Neural progenitor cell (in vitro differentiated cells): ENCODE measurements at regions not wholly inside any gene's neighbourhood (a gene's known extent, or its start where the extent isn't known, plus 50 kb on each side); places are given as distances from the start of the nearest gene placed in this dataset. TPM values are rescaled to one million over a fixed set of nuclear protein-coding genes. Genes with fewer than 3 reads are reported as not detected.

Experiments used
- DNase-seq: peaks from one replicate; pipeline ENCODE4 v3.0.0-alpha.2; 2016; ENCODE audit warnings: low spot score
- H2AFZ ChIP-seq: fragments of 200-600 bp; sonication (generic); replicated peaks from 2 replicates; pipeline ENCODE4 v1.6.1; 2016; ENCODE audit warnings: antibody characterized with exemption
- H3F3A ChIP-seq: fragments of 200-600 bp; sonication (generic); 2 replicates; pipeline ENCODE4 v1.6.1; 2016; ENCODE audit warnings: antibody characterized with exemption, low read depth
- H3K27ac ChIP-seq: fragments of 200-600 bp; sonication (generic); 2 replicates; pipeline ENCODE4 v1.5.1; 2016; ENCODE audit warnings: mild to moderate bottlenecking
- H3K27me3 ChIP-seq: fragments of 200-600 bp; sonication (generic); 2 replicates; pipeline ENCODE4 v1.6.1; 2016; ENCODE audit warnings: mild to moderate bottlenecking, moderate library complexity
- H3K36me3 ChIP-seq: fragments of 200-600 bp; sonication (generic); 2 replicates; pipeline ENCODE4 v1.5.1; 2016
- H3K4me1 ChIP-seq: fragments of 200-600 bp; sonication (generic); 2 replicates; pipeline ENCODE4 v1.6.1; 2016; ENCODE audit warnings: mixed run types
- H3K4me2 ChIP-seq: fragments of 200-600 bp; sonication (generic); 2 replicates; pipeline ENCODE4 v1.6.1; 2016
- H3K4me3 ChIP-seq: fragments of 200-600 bp; sonication (generic); 2 replicates; pipeline ENCODE4 v1.5.1; 2016
- H3K79me2 ChIP-seq: fragments of 200-600 bp; sonication (generic); 2 replicates; pipeline ENCODE4 v1.6.1; 2016; ENCODE audit warnings: low read depth
- H3K9ac ChIP-seq: fragments of 200-600 bp; sonication (generic); 2 replicates; pipeline ENCODE4 v1.6.1; 2016
- H3K9me3 ChIP-seq: fragments of 200-600 bp; sonication (generic); 2 replicates; pipeline ENCODE4 v1.5.1; 2016; ENCODE audit warnings: low read depth
- H4K20me1 ChIP-seq: fragments of 200-600 bp; sonication (generic); 2 replicates; pipeline ENCODE4 v1.6.1; 2016; ENCODE audit warnings: low read depth
- H3K27ac Mint-ChIP-seq: 3 replicates; pipeline ENCODE4 v1.8.0; 2021; ENCODE audit warnings: mixed read lengths
- H3K27me3 Mint-ChIP-seq: 2 replicates; pipeline ENCODE4 v1.8.0; 2022; ENCODE audit warnings: low read depth, mild to moderate bottlenecking, inconsistent platforms, moderate library complexity, mixed read lengths; ENCODE audit not compliant: insufficient read depth
- H3K36me3 Mint-ChIP-seq: 3 replicates; pipeline ENCODE4 v1.8.0; 2021; ENCODE audit warnings: mixed read lengths
- H3K4me1 Mint-ChIP-seq: 3 replicates; pipeline ENCODE4 v1.8.0; 2021; ENCODE audit warnings: mixed read lengths
- H3K4me3 Mint-ChIP-seq: 3 replicates; pipeline ENCODE4 v1.8.0; 2021; ENCODE audit warnings: mild to moderate bottlenecking, moderate library complexity, mixed read lengths
- H3K9me3 Mint-ChIP-seq: 3 replicates; pipeline ENCODE4 v1.8.0; 2020; ENCODE audit warnings: mixed read lengths
- CTCF ChIP-seq: fragments of 200-600 bp; sonication (generic); IDR thresholded peaks from 2 replicates; pipeline ENCODE4 v1.5.1; 2017; ENCODE audit warnings: antibody characterized with exemption, mild to moderate bottlenecking
- EZH2 ChIP-seq: fragments of 200-600 bp; sonication (generic); IDR thresholded peaks from 2 replicates; pipeline ENCODE4 v1.6.1; 2017; ENCODE audit warnings: antibody characterized with exemption, mild to moderate bottlenecking, moderate library complexity
- EZH2phosphoT487 ChIP-seq: fragments of 200-600 bp; sonication (generic); IDR thresholded peaks from 2 replicates; pipeline ENCODE4 v1.6.1; 2017; ENCODE audit warnings: antibody characterized with exemption
- small RNA-seq: library from RNA; depleted of rRNA; stranded (forward); fragments of <200 nt; gene quantifications from one replicate; pipeline ENCODE3, GENCODE V24; 2015

GRCh38 chr5:156273325-156273724 is 53.6 kb upstream of the SGCD start:
- H3K4me2 ChIP-seq = no peak overlapping the region
- Mint-ChIP-seq H3K36me3 (no peaks in the 10 kb centered on the region), H3K4me3 (no peak overlapping the region), H3K27ac (no peak overlapping the region), H3K27me3 (no peaks in the 10 kb centered on the region), H3K9me3 (peaks cover 11% of the 10 kb centered on the region), H3K4me1 (no peaks in the 10 kb centered on the region)
- H4K20me1 ChIP-seq = no peaks in the 10 kb centered on the region
- no peaks in the 10 kb centered on the region for H3K79me2 ChIP-seq
- no peaks in the 10 kb centered on the region for H3K9me3 ChIP-seq
- no peak for DNase-seq
- H3K9ac ChIP-seq = no peak overlapping the region
- H3K27me3 ChIP-seq = no peaks in the 10 kb centered on the region
- no peak for TF ChIP-seq CTCF
- TF ChIP-seq EZH2 = no peak
- TF ChIP-seq EZH2phosphoT487 = no peak
- H3K27ac ChIP-seq = no peak overlapping the region
- peaks cover 6% of the 10 kb centered on the region for H3K4me1 ChIP-seq
- H3K36me3 ChIP-seq = no peaks in the 10 kb centered on the region
- no peak overlapping the region for H3K4me3 ChIP-seq
- H2AFZ ChIP-seq = no peak overlapping the region
- no peaks in the 10 kb centered on the region for H3F3A ChIP-seq

GRCh38 chr5:156274453-156274852 is 52.5 kb upstream of the SGCD start:
- Mint-ChIP-seq H3K9me3 (peaks cover 6% of the 10 kb centered on the region), H3K4me1 (no peaks in the 10 kb centered on the region), H3K27ac (no peak overlapping the region), H3K4me3 (no peak overlapping the region), H3K36me3 (no peaks in the 10 kb centered on the region), H3K27me3 (no peaks in the 10 kb centered on the region)
- no peak for TF ChIP-seq EZH2
- TF ChIP-seq EZH2phosphoT487 = no peak
- no peak for TF ChIP-seq CTCF
- Histone ChIP-seq H2AFZ (no peak overlapping the region), H3K27ac (no peak overlapping the region), H3K4me1 (peaks cover 6% of the 10 kb centered on the region), H3K27me3 (no peaks in the 10 kb centered on the region), H3K79me2 (no peaks in the 10 kb centered on the region), H3K4me3 (no peak overlapping the region), H3F3A (no peaks in the 10 kb centered on the region), H3K4me2 (no peak overlapping the region), H3K36me3 (no peaks in the 10 kb centered on the region), H3K9ac (no peak overlapping the region), H4K20me1 (no peaks in the 10 kb centered on the region), H3K9me3 (no peaks in the 10 kb centered on the region)
- DNase-seq = no peak

Small RNA genes in the stretch of these regions (small RNA-seq; reads per million reads assigned to genes)
- not detected for gene RNA5SP199
